A673 (cell line): ENCODE measurements at regions not wholly inside any gene's neighbourhood (a gene's known extent, or its start where the extent isn't known, plus 50 kb on each side); places are given as distances from the start of the nearest gene placed in this dataset.

ENCODE experiments used
- EZH2 ChIP-seq: fragments of 200-600 bp; sonication (generic); IDR thresholded peaks from 2 replicates; pipeline ENCODE4 v1.6.1; 2017; ENCODE audit warnings: borderline replicate concordance, low read depth, mild to moderate bottlenecking, mixed read lengths, antibody characterized with exemption, low read length; ENCODE audit not compliant: poor library complexity, severe bottlenecking
- TF ChIP-seq, protein P1 (sequence below): fragments of 300-800, 200-600 bp; sonication (generic); conservative IDR thresholded peaks from 2 replicates; pipeline ENCODE4 v1.5.1; 2017; ENCODE audit warnings: low read depth, mild to moderate bottlenecking, antibody characterized with exemption, low read length, moderate library complexity, mixed read lengths

DNA sequence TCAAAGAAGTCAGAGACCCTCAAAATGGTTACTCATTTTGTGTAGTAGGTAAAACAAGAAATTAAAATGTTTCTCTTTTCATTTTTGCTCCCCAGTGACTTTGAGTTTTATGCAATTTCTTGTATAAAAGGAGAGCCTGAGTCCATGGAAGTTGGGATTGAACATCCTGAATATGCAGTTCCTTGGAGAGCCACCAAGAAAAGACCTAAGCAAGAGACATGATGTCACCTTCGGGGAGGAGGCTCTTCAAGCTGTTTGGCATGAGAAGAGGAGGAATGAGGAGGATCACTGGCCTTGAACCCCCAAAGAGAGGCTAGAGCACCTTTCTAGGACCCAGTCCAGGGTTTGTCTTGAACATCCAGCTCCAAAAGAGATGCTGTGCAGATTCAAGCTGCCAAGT is 62.3 kb upstream of the CALM2 start:
- TF ChIP-seq, protein P1, sequence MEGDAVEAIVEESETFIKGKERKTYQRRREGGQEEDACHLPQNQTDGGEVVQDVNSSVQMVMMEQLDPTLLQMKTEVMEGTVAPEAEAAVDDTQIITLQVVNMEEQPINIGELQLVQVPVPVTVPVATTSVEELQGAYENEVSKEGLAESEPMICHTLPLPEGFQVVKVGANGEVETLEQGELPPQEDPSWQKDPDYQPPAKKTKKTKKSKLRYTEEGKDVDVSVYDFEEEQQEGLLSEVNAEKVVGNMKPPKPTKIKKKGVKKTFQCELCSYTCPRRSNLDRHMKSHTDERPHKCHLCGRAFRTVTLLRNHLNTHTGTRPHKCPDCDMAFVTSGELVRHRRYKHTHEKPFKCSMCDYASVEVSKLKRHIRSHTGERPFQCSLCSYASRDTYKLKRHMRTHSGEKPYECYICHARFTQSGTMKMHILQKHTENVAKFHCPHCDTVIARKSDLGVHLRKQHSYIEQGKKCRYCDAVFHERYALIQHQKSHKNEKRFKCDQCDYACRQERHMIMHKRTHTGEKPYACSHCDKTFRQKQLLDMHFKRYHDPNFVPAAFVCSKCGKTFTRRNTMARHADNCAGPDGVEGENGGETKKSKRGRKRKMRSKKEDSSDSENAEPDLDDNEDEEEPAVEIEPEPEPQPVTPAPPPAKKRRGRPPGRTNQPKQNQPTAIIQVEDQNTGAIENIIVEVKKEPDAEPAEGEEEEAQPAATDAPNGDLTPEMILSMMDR = no peak
- no peak for TF ChIP-seq EZH2
